ENCODE measurements at regions not wholly inside any gene's neighbourhood (a gene's known extent, or its start where the extent isn't known, plus 50 kb on each side); places are given as distances from the start of the nearest gene placed in this dataset.

GRCh38 chr21:31566064-31566463, 93.4 kb upstream of the SOD1 start:
- no peak for DNase-seq

GRCh38 chr21:31564439-31564838, 95.1 kb upstream of the SOD1 start:
- no peak for DNase-seq

- DNase-seq: no peak
These were observed 99.0 kb upstream of the SOD1 start for GRCh38 chr21:31560479-31560878.

GRCh38 chr21:31559368-31560119, 99.9 kb upstream of the SOD1 start:
- peak; percentile 98 for DNase-seq

- DNase-seq: peak; percentile 98
These were observed 100.5 kb upstream of the SOD1 start for GRCh38 chr21:31558962-31559367.

GRCh38 chr21:31558189-31558961, 101.1 kb upstream of the SOD1 start:
- DNase-seq: peak; percentile 60

- peak; percentile 32 for DNase-seq
These were observed 101.9 kb upstream of the SOD1 start for GRCh38 chr21:31557421-31558188.

GRCh38 chr21:31556662-31557061, 102.8 kb upstream of the SOD1 start:
- DNase-seq: no peak

- DNase-seq: no peak
These were observed 103.7 kb upstream of the SOD1 start for GRCh38 chr21:31555741-31556191.

GRCh38 chr21:31554511-31555022, 104.9 kb upstream of the SOD1 start:
- DNase-seq: no peak

GRCh38 chr21:31553926-31554325, 105.6 kb upstream of the SOD1 start:
- DNase-seq: no peak

GRCh38 chr21:31553461-31553860, 106.0 kb upstream of the SOD1 start:
- DNase-seq: no peak

- DNase-seq: no peak
These were observed 106.7 kb upstream of the SOD1 start for GRCh38 chr21:31552826-31553225.

GRCh38 chr21:31550070-31550469, 109.4 kb upstream of the SOD1 start:
- DNase-seq: no peak

GRCh38 chr21:31548688-31549087, 110.8 kb upstream of the SOD1 start:
- DNase-seq: no peak

- DNase-seq: no peak
These were observed 112.9 kb upstream of the SOD1 start for GRCh38 chr21:31546443-31547170.

- no peak for DNase-seq
These were observed 114.5 kb upstream of the SOD1 start for GRCh38 chr21:31545036-31545435.

- DNase-seq: no peak
These were observed 116.3 kb upstream of the SOD1 start for GRCh38 chr21:31543191-31543590.

- DNase-seq: peak; percentile 76
These were observed 120.7 kb upstream of the SOD1 start for GRCh38 chr21:31538816-31539215.

GRCh38 chr21:31537872-31538576, 121.5 kb upstream of the SOD1 start:
- no peak for DNase-seq

GRCh38 chr21:31536138-31536537, 123.4 kb upstream of the SOD1 start:
- no peak for DNase-seq

Data from tongue (tissue), 1 donor.